ENCODE measurements at regions not wholly inside any gene's neighbourhood (a gene's known extent, or its start where the extent isn't known, plus 50 kb on each side); places are given as distances from the start of the nearest gene placed in this dataset.

GRCh38 chr13:58843567-58843966 lies 1212.0 kb downstream of the PCDH17 start:
- TF ChIP-seq POLR2A (IDR thresholded peaks at IDR 0.05): no peak
- TF ChIP-seq, protein P1, sequence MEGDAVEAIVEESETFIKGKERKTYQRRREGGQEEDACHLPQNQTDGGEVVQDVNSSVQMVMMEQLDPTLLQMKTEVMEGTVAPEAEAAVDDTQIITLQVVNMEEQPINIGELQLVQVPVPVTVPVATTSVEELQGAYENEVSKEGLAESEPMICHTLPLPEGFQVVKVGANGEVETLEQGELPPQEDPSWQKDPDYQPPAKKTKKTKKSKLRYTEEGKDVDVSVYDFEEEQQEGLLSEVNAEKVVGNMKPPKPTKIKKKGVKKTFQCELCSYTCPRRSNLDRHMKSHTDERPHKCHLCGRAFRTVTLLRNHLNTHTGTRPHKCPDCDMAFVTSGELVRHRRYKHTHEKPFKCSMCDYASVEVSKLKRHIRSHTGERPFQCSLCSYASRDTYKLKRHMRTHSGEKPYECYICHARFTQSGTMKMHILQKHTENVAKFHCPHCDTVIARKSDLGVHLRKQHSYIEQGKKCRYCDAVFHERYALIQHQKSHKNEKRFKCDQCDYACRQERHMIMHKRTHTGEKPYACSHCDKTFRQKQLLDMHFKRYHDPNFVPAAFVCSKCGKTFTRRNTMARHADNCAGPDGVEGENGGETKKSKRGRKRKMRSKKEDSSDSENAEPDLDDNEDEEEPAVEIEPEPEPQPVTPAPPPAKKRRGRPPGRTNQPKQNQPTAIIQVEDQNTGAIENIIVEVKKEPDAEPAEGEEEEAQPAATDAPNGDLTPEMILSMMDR (IDR thresholded peaks at IDR 0.05): no peak
